Left ventricle myocardium inferior (tissue), 1 donor: ENCODE measurements at regions not wholly inside any gene's neighbourhood (a gene's known extent, or its start where the extent isn't known, plus 50 kb on each side); places are given as distances from the start of the nearest gene placed in this dataset.

Source experiments
- DNase-seq: peaks from one replicate; pipeline ENCODE4 v3.0.0-alpha.2; 2020
- H3K27ac ChIP-seq: fragments of 200-600 bp; replicated peaks from 2 replicates; pipeline ENCODE4 v1.8.0; 2021
- H3K27me3 ChIP-seq: fragments of 200-600 bp; 2 replicates; pipeline ENCODE4 v1.8.0; 2021; ENCODE audit warnings: low read depth
- H3K36me3 ChIP-seq: fragments of 200-600 bp; 2 replicates; pipeline ENCODE4 v1.8.0; 2021
- H3K4me1 ChIP-seq: fragments of 200-600 bp; 2 replicates; pipeline ENCODE4 v1.8.0; 2021
- H3K4me3 ChIP-seq: fragments of 200-600 bp; 2 replicates; pipeline ENCODE4 v1.8.0; 2021; ENCODE audit warnings: mild to moderate bottlenecking, moderate library complexity
- H3K9me3 ChIP-seq: fragments of 200-600 bp; replicated peaks from 2 replicates; pipeline ENCODE4 v1.8.0; 2021
- CTCF ChIP-seq: fragments of 200-600 bp; IDR thresholded peaks from 2 replicates; pipeline ENCODE4 v1.8.0; 2021; ENCODE audit warnings: antibody characterized with exemption, mild to moderate bottlenecking, borderline replicate concordance
- intact Hi-C: fragments of 100-400 bp; cut with micrococcal nuclease; formaldehyde crosslinking; loops from one replicate; pipeline ENCODE4 v1.11.0; 2022
- donor health status: DM: no; HTN: yes; CAD: no; lungs with severe emphysema.

DNA sequence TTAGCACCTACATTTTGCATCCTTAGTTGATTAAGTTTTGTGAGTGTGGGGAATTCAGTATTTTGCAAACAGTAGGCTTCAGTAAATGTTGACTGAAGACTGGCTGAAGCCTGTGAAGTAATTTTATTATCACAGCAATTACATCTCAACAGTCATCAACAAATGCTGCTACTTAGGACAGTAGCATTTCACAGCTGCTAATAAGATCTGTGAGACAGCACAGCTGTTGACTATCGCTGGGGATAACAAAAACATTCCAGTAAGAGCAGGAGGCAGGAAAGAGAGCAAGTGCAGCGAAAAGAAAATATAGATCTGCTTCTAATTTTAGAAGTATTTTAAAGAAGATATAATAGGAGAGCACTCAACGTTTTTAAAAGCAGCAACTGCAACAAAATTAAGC, 117.3 kb upstream of the FGF10 start:
- no peak overlapping the region for H3K27ac ChIP-seq
- H3K27me3 ChIP-seq: no peaks in the 10 kb centered on the region
- no peaks in the 10 kb centered on the region for H3K4me1 ChIP-seq
- H3K9me3 ChIP-seq: no peaks in the 10 kb centered on the region
- no peaks in the 10 kb centered on the region for H3K36me3 ChIP-seq
- H3K4me3 ChIP-seq: no peak overlapping the region
- no peak for DNase-seq
- TF ChIP-seq CTCF: no peak
- intact Hi-C loops: no loop called here

DNA sequence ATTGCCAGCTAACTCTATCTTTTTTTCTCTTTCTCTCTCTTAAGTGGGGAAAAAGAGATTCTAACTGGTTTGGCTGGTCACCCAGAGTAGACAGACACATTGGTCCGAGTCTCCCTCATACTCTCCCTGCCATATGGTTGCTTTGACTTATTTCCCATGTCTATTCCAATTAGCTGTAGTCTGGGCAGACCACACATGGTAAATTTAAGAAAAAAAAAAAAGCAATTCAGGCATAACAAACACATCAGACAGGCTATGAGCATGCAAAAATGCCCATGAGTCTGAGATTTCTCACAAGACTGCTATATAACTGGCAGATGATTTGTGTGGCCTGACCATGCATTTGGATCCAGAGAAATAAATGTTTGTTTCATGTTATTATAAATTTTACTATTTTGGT, 110.2 kb upstream of the FGF10 start:
- intact Hi-C loops: no loop called here
- Histone ChIP-seq H3K4me1 (no peaks in the 10 kb centered on the region), H3K36me3 (no peaks in the 10 kb centered on the region), H3K9me3 (no peaks in the 10 kb centered on the region), H3K27me3 (no peaks in the 10 kb centered on the region), H3K4me3 (no peak overlapping the region), H3K27ac (no peak overlapping the region)
- no peak for TF ChIP-seq CTCF
- no peak for DNase-seq

DNA sequence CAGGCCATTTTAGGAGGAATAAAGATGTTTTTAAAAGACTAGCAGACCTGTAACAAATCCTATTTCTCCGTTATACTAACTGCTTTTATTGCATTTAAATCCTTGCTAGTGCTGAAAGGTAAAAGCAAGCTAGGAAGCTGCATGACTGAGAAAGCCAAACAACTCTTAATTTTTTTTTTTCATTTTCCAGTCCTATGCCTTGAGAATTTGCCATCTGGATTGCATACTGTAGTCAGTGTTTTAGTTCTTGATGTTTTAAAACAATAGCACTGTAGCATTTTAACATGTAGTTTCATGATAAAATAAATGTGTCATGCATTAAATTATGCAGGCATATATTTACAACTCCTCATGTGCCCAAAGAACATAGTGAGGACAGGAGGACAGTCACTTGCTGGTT, 108.4 kb upstream of the FGF10 start:
- Histone ChIP-seq H3K4me3 (no peak overlapping the region), H3K9me3 (peaks cover 9% of the 10 kb centered on the region), H3K27ac (no peak overlapping the region), H3K4me1 (no peaks in the 10 kb centered on the region), H3K36me3 (no peaks in the 10 kb centered on the region), H3K27me3 (no peaks in the 10 kb centered on the region)
- DNase-seq: no peak
- no peak for TF ChIP-seq CTCF
- intact Hi-C loops: no loop called here

GRCh38 chr5:44495280-44495679, 106.1 kb upstream of the FGF10 start:
- intact Hi-C loops: no loop called here
- Histone ChIP-seq H3K4me3 (no peak overlapping the region), H3K27ac (no peak overlapping the region), H3K36me3 (no peaks in the 10 kb centered on the region), H3K27me3 (no peaks in the 10 kb centered on the region), H3K4me1 (no peaks in the 10 kb centered on the region), H3K9me3 (peaks cover 22% of the 10 kb centered on the region)
- no peak for TF ChIP-seq CTCF
- DNase-seq: no peak

GRCh38 chr5:44489759-44490158, 100.5 kb upstream of the FGF10 start:
- no peak for TF ChIP-seq CTCF
- H3K9me3 ChIP-seq: peaks cover 22% of the 10 kb centered on the region
- H3K27ac ChIP-seq: no peak overlapping the region
- no peaks in the 10 kb centered on the region for H3K36me3 ChIP-seq
- DNase-seq: no peak
- intact Hi-C loops: no loop called here
- H3K4me1 ChIP-seq: no peaks in the 10 kb centered on the region
- H3K27me3 ChIP-seq: no peaks in the 10 kb centered on the region
- no peak overlapping the region for H3K4me3 ChIP-seq

GRCh38 chr5:44486591-44486990, 97.4 kb upstream of the FGF10 start:
- H3K36me3 ChIP-seq: no peaks in the 10 kb centered on the region

More at GRCh38 chr5:44486591-44486990, 97.4 kb upstream of the FGF10 start:
- Histone ChIP-seq H3K27me3 (no peaks in the 10 kb centered on the region), H3K4me3 (no peak overlapping the region), H3K4me1 (no peaks in the 10 kb centered on the region), H3K27ac (no peak overlapping the region), H3K9me3 (peaks cover 9% of the 10 kb centered on the region)
- DNase-seq: no peak
- no peak for TF ChIP-seq CTCF
- intact Hi-C loops: no loop called here
